M059J (cell line): ENCODE measurements at regions not wholly inside any gene's neighbourhood (a gene's known extent, or its start where the extent isn't known, plus 50 kb on each side); places are given as distances from the start of the nearest gene placed in this dataset.
"Not testable (repeated sequence)": the region's sequence is repeated elsewhere in the genome, so short reads cannot be mapped to it uniquely, and the experiment has no call there.

Experiments used
- DNase-seq: peaks from one replicate; pipeline ENCODE4 v3.0.0-alpha.2; 2012; ENCODE audit warnings: low read depth

GRCh38 chr10:71020061-71020460 is 131.7 kb upstream of the PCBD1 start:
- not testable (repeated sequence) for DNase-seq

DNA sequence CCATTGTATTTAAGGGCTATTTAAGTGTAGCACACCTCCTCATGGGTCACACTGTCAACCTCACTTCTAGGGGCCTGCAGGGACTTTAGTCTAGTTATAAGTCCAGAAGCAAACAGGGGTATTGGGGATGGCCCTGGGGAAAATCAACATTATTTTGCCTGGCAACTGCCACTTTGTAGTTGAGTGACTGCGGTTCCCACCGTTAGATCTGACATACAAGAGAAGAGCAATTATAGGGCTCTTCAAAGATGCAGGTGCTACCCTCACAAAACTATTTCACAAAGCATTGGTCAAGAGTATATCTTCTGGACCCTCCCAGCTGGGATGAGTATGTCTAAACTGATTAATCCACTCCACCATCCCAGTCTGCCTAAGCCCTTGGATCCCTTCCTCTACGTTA is 133.0 kb upstream of the PCBD1 start:
- no peak for DNase-seq

- no peak for DNase-seq
These were observed 135.4 kb upstream of the PCBD1 start for GRCh38 chr10:71023704-71024283.

DNA sequence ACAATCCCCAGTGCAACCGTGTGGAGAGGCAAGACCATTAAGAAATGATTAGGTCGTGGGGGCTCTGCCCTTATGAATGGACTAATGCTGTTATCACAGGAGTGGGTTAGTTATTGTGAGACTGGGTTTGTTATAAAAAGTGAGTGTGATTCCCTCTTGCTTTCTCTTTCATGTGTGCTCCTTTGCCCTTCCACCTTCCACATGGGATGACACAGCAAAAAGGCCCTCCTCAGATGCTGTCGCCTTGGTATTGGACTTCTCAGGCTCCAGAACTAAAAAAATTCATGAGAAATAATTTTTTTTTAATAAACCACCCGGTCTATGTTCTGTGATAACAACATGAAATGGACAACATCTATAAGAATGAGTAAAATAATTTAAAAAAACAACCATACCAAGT is 136.1 kb upstream of the PCBD1 start:
- DNase-seq: no peak

DNA sequence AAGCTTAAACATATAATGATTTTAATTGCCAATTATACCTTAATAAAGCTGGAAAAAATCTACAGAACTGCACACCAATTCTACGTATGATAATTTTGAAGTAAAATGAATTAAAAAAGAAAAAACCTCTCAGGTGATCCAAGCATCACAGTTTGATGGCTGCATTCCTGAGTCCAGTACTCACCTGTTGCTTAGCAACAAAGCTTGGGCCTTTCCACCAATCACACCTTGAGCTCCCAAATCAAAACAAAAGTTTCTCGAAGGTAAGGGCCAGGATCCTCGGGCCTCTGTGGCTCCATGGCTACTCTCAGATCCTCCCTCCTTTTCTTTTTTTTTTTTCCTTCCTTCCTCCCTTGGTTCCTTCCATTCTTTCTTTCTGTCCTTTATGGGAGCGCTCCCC is 137.2 kb upstream of the PCBD1 start:
- peak; percentile 9 for DNase-seq

DNA sequence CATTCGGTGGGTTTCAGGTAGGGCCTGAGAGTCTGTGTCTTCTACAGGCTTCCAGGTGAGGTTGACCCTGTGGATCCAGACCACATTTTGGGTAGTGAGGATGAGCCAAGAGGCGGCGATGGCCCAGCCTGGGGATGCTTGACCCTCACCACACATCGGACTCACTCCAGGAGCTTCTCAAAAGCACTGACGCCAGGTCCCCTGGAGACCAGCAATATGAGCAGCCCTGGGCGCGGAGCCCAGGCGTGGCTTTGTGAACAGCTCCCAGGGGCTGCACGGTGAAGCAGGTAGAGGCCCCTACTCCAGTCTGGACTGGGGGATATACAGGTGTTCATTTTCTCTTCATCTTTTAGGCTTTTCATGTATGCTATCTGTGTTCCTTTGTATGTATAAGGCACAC is 139.7 kb upstream of the PCBD1 start:
- DNase-seq: no peak

DNA sequence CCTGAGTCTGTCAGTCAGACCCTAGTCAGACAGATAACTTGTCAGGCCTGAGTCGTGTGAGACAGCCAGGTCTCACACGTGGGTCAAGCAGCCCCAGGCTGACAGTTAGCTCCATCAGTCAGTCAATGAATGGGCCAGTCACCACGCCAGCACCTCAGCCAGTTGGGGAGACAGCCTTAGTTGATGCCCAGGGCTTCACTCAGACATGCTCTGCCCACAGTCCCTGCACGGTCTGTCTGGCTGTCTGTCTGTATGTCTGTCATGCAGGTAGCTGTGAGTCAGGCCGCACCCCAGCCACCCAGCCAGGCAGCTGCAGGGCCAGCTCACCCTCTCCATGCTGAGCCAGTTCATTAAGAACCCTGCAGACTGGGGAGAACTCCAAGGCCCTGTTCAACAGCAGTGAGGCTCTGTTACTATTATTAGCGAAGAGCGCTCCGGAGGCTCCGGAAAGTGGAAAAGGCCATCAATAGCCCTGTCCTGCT is 141.1 kb upstream of the PCBD1 start:
- DNase-seq: no peak

DNA sequence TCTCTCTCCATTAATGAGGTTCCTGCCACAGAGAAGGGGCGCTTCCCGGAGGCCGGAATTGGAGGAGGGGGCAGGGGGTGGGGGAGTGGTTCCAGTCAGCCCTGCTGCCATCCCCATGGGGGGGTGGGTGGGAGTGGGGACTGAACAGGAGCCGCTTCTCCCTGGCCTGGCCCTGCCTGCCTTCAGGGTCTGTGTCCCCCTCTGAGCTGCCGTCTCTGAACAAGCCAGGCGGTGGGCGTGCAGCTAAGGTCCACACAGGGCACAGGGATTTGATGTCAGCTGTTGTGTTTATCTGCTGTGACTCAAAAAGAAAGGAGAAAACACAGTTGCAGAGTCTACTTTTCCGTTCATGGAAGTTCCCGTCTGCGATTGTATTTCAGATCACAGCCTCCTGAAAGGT is 141.5 kb upstream of the PCBD1 start:
- DNase-seq: no peak

DNA sequence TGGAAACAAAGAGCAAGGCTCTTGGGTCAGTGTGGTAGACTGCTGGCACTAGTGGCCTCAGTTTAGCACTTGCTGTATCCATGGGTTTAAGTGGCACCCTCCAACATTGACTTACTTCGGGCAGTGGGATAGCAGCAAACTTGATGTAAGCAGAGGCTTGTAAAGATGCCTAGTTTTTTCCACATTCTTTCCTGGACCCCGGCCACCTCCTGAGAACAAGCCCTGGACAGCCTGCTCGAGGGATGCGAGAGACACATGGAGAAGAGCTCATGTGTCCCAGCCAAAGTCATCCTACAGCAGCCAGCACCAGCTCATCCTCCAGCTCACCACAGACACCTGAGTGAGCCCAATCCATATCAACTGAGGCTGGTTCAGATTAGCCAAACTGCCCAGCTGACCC is 142.7 kb upstream of the PCBD1 start:
- no peak for DNase-seq

GRCh38 chr10:71031603-71032002 is 143.2 kb upstream of the PCBD1 start:
- no peak for DNase-seq

- DNase-seq: no peak
These were observed 144.5 kb upstream of the PCBD1 start for GRCh38 chr10:71032887-71033286.

DNA sequence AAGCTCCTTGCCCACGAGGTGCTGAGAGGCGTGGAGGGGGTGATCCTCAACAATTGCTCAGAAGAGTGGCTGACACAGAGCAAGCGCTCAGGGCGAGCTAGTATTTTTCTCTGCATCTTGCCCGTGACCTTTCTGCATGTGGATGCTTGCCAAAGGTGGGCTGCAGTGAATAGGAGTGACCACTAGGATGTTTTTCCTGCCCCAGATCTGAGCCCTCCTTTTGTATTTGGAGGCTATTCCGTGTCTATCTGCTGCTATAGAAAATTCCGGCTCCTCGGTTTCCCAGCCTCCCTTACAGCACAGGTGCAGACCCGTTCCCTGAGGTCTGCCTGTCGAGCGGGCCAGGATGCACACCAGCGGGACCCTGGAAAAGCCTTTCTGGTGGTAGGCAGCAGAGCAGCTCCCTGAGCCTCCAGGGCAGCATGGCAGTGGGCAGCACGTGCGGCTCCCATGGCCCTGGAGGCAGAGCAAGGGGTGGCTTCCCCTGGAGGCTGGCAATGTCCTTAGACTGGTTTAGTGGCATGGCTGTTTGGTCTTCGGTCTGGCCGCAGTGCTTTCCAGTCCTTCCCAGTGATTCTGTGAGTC is 145.1 kb upstream of the PCBD1 start:
- DNase-seq: no peak

DNA sequence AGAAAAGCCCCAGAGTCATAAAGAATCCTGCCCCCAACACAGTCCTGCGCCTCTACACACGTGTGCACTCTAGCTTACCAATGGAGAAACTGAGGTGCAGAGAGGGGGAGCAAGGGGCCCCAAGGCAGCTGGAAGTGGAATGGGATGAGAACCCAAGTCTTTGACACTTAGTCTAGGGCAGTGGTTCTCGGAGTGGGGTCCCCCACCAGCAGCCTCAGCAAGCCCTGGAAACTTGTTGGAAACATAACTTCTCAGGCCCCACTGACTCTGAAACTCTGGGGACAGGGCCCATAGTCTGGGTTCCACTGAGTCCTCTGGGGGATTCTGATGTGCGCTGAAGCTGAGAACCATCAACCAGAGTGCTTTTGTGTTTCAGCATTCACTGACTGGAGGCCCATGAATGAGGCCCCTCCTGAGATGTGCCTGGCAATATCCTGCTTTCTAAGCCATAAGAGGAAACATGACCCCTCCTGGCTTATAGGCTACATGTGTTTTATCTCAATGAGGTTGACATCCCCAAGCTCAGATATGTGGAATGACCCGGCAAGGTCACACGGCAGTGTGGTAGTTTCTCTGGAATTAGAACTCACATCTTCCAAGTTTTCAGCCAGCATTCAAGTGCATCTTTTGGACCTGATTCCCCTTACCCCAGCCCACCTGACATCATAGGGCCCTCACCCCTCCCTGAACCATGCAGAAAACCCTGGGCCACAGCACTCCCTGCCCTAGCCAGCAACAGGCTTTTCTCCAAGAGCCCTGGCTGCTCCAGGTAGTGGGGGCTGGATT is 147.3 kb upstream of the PCBD1 start:
- no peak for DNase-seq

DNA sequence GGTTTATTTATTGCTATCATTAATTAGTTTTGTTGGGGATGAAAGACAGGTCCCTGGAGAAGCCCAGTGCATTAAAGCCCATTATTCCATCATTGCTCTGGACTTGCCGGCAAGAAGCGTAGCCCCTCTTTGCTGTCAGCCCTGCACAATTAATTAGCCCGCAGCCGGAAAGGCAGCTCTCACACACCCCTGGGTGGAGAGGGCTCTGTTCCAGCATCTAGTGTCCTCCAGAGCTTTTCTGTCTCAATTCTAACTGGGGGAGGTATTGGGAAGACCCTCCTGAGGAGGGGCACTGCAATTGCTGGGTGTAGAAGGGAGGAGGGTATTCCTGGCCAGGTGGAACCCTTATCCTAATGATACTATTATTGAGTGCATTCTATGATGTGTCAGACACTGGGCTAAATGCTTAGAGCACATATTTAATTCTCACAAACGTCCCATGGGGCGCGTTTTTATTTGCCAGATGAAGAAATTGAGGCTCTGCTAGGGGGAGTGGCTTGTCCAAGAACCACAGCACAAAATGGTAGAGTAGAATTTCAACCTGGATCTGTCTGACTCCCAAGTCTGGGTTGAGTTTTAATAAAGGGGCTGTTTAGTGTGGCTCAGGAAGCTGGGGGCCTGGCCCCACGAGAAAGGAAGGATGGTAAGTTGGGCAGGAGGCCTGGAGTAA is 148.1 kb upstream of the PCBD1 start:
- no peak for DNase-seq

- no peak for DNase-seq
These were observed 149.8 kb upstream of the PCBD1 start for GRCh38 chr10:71038091-71038633.

GRCh38 chr10:71038921-71039320 is 150.6 kb upstream of the PCBD1 start:
- DNase-seq: no peak

- no peak for DNase-seq
These were observed 151.2 kb upstream of the PCBD1 start for GRCh38 chr10:71039551-71039950.

GRCh38 chr10:71040343-71040742 is 152.0 kb upstream of the PCBD1 start:
- DNase-seq: no peak

DNA sequence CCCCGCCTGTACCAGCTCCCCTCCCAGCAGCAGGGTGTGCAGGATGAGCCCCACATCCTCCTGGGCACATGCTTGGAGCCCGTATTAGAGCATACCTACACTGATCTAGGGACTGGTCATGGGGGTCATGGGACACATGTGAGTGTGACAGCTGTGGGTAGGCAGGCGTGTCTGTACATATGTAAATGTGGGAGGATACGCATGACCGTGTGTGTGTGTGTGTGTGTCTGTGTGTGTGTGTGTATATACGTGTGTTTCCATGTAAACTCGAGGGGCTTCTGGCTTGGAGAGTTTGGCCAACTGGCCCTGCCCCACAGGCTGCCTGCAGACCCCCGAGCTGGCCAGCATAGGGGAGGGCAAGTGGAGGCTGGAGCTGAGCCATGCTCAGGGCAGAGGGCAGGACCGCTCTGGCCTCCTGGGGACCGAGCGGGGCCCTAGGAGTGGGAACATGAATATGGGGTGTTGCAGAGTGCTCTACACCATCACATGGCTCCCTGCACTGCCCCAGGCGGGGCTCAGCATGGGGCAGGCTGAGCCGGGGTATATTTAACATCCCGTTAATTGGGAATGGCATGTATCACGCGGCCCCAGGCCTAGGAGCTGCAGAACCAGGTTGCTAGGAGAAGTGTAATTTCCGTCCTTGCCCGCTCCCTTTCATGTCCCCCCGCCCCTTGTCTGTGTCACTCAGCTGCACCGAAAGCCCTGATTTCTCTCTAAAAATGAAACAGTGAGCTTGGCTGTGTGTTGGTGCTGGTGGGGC is 152.7 kb upstream of the PCBD1 start:
- DNase-seq: no peak

DNA sequence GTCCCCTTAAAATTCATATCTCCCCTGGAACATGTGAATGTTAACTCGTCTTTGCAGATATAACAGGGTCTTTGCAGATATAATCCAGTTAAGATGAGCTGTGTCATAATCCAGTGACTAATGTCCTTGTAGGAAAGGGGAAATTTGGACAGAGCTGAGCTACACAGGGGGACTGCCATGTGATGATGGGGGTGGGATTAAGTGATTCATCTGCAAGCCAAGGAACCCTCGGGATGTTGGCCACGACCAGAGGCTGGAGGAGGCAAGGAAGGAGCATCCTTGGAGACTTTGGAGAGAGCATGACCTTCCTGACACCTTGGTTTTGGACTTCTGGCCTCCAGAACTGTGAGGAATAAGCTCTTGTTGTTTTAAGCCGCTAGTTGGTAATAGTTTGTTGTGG is 153.9 kb upstream of the PCBD1 start:
- no peak for DNase-seq

GRCh38 chr10:71042699-71043098 is 154.3 kb upstream of the PCBD1 start:
- DNase-seq: no peak

DNA sequence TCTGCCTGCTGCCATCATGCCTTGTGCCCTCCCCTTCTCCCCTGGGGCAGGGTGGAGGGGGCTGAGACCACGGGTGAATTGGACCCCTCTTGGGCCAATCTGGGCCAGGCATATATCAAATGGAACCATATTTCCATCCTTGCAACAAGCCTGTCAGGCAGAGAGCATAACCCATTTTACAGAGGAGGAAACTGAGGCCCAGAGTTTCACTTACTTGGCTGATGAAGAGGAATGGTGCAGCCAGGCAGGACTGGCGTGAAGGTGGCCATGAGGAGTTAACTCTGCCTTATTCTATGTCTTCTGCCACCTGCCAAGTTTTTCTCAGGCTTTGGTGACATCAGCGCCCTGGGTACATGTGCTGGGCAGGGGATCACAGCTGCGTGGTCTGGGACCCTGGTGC is 155.5 kb upstream of the PCBD1 start:
- DNase-seq: no peak
